H9 (cell line): ENCODE measurements at regions not wholly inside any gene's neighbourhood (a gene's known extent, or its start where the extent isn't known, plus 50 kb on each side); places are given as distances from the start of the nearest gene placed in this dataset.

Experiments used
- DNase-seq: peaks from one replicate; pipeline ENCODE4 v3.0.0-alpha.2; 2017
- H2AFZ ChIP-seq: one replicate; pipeline ENCODE4 v1.6.1; 2013; ENCODE audit warnings: mild to moderate bottlenecking, low read length, control low read depth, moderate library complexity
- H2AK5ac ChIP-seq: 2 replicates; pipeline ENCODE4 v1.6.1; 2013; ENCODE audit warnings: low read length, control low read depth, mixed read lengths; ENCODE audit not compliant: insufficient read length
- H2BK120ac ChIP-seq: one replicate; pipeline ENCODE4 v1.6.1; 2013; ENCODE audit warnings: low read depth, mild to moderate bottlenecking, low read length, control low read depth, inconsistent platforms; ENCODE audit not compliant: poor library complexity, severe bottlenecking
- H2BK12ac ChIP-seq: 2 replicates; pipeline ENCODE4 v1.6.1; 2013; ENCODE audit warnings: low read length, control low read depth, mixed read lengths, low read depth; ENCODE audit not compliant: insufficient read length
- H2BK15ac ChIP-seq: 2 replicates; pipeline ENCODE4 v1.6.1; 2013; ENCODE audit warnings: low read depth, low read length, control low read depth
- H2BK20ac ChIP-seq: one replicate; pipeline ENCODE4 v1.6.1; 2013; ENCODE audit warnings: low read depth, mild to moderate bottlenecking, low read length, control low read depth, inconsistent platforms; ENCODE audit not compliant: poor library complexity, severe bottlenecking
- H2BK5ac ChIP-seq: 2 replicates; pipeline ENCODE4 v1.6.1; 2013; ENCODE audit warnings: low read length, control low read depth, mixed read lengths; ENCODE audit not compliant: insufficient read length
- H3K14ac ChIP-seq: 2 replicates; pipeline ENCODE4 v1.6.1; 2013; ENCODE audit warnings: low read length, control low read depth; ENCODE audit not compliant: insufficient read depth
- H3K18ac ChIP-seq: 2 replicates; pipeline ENCODE4 v1.6.1; 2013; ENCODE audit warnings: low read depth, mild to moderate bottlenecking, mixed read lengths, low read length, control low read depth; ENCODE audit not compliant: insufficient read length
- H3K23ac ChIP-seq: 2 replicates; pipeline ENCODE4 v1.6.1; 2013; ENCODE audit warnings: low read length, control low read depth, mixed read lengths, low read depth; ENCODE audit not compliant: insufficient read length
- H3K23me2 ChIP-seq: 2 replicates; pipeline ENCODE4 v1.6.1; 2013; ENCODE audit warnings: low read depth, mild to moderate bottlenecking, mixed read lengths, low read length, control low read depth; ENCODE audit not compliant: insufficient read length, poor library complexity, severe bottlenecking
- H3K27ac ChIP-seq: 2 replicates; pipeline ENCODE4 v1.5.1; 2013; ENCODE audit warnings: low read length, control low read depth, mixed read lengths, low read depth; ENCODE audit not compliant: insufficient read length
- H3K27me3 ChIP-seq: 2 replicates; pipeline ENCODE4 v1.6.1; 2013; ENCODE audit warnings: low read length, control low read depth, inconsistent platforms; ENCODE audit not compliant: insufficient read depth
- H3K4ac ChIP-seq: 2 replicates; pipeline ENCODE4 v1.6.1; 2013; ENCODE audit warnings: low read depth, mild to moderate bottlenecking, control low read depth, inconsistent platforms, low read length, moderate library complexity
- H3K4me1 ChIP-seq: 2 replicates; pipeline ENCODE4 v1.6.1; 2013; ENCODE audit warnings: low read length, control low read depth, inconsistent platforms; ENCODE audit not compliant: insufficient read depth
- H3K4me2 ChIP-seq: 2 replicates; pipeline ENCODE4 v1.6.1; 2013; ENCODE audit warnings: low read length, control low read depth, mixed read lengths; ENCODE audit not compliant: insufficient read length, insufficient read depth
- H3K56ac ChIP-seq: 2 replicates; pipeline ENCODE4 v1.6.1; 2013; ENCODE audit warnings: low read depth, mild to moderate bottlenecking, mixed read lengths, low read length, control low read depth; ENCODE audit not compliant: insufficient read length
- H3K79me1 ChIP-seq: 2 replicates; pipeline ENCODE4 v1.6.1; 2013; ENCODE audit warnings: low read depth, mild to moderate bottlenecking, moderate library complexity, low read length, control low read depth, inconsistent platforms; ENCODE audit not compliant: insufficient read depth, poor library complexity, severe bottlenecking
- H3K79me2 ChIP-seq: 2 replicates; pipeline ENCODE4 v1.6.1; 2013; ENCODE audit warnings: low read length, control low read depth, inconsistent platforms; ENCODE audit not compliant: insufficient read depth
- H3K9ac ChIP-seq: 2 replicates; pipeline ENCODE4 v1.6.1; 2013; ENCODE audit warnings: low read length, control low read depth, mixed read lengths; ENCODE audit not compliant: insufficient read length; ENCODE audit errors: extremely low read depth
- H3K9me3 ChIP-seq: one replicate; pipeline ENCODE4 v1.6.1; 2013; ENCODE audit warnings: low read depth, low read length, inconsistent platforms; ENCODE audit not compliant: control insufficient read depth
- H3T11ph ChIP-seq: one replicate; pipeline ENCODE4 v1.6.1; 2013; ENCODE audit warnings: mild to moderate bottlenecking, low read length, control low read depth, inconsistent platforms
- H4K20me1 ChIP-seq: one replicate; pipeline ENCODE4 v1.6.1; 2013; ENCODE audit not compliant: control insufficient read depth, insufficient read length, insufficient read depth
- H4K5ac ChIP-seq: 2 replicates; pipeline ENCODE4 v1.6.1; 2013; ENCODE audit warnings: low read depth, mild to moderate bottlenecking, mixed read lengths, low read length, control low read depth; ENCODE audit not compliant: insufficient read length
- H4K8ac ChIP-seq: replicated peaks from 2 replicates; pipeline ENCODE4 v1.6.1; 2013; ENCODE audit warnings: low read length, control low read depth, mixed read lengths, low read depth; ENCODE audit not compliant: insufficient read length
- H4K91ac ChIP-seq: 2 replicates; pipeline ENCODE4 v1.6.1; 2013; ENCODE audit warnings: low read depth, mild to moderate bottlenecking, moderate library complexity, mixed read lengths, low read length, control low read depth; ENCODE audit not compliant: insufficient read length
- H3K27ac Mint-ChIP-seq, 3 experiments: 2 replicates in 2 of 3; 3 replicates in 1 of 3; pipeline ENCODE4 v1.8.0; 2020 to 2021; ENCODE audit warnings: mixed read lengths in 3 of 3, mild to moderate bottlenecking in 1 of 3, moderate library complexity in 1 of 3
- H3K27me3 Mint-ChIP-seq: 2 replicates; pipeline ENCODE4 v1.8.0; 2021; ENCODE audit warnings: low read depth, mild to moderate bottlenecking, moderate library complexity, mixed read lengths
- H3K36me3 Mint-ChIP-seq, 3 experiments: 2 replicates in 2 of 3; 3 replicates in 1 of 3; pipeline ENCODE4 v1.8.0; 2020 to 2021; ENCODE audit warnings: low read depth in 3 of 3, mixed read lengths in 3 of 3; ENCODE audit not compliant: insufficient read depth in 1 of 3
- H3K4me1 Mint-ChIP-seq, 2 experiments: 2 replicates each; pipeline ENCODE4 v1.8.0; 2020; ENCODE audit warnings: mixed read lengths in 2 of 2
- H3K4me3 Mint-ChIP-seq, 2 experiments: 2 replicates in 1 of 2; 3 replicates in 1 of 2; pipeline ENCODE4 v1.8.0; 2020 to 2021; ENCODE audit warnings: mild to moderate bottlenecking in 2 of 2, mixed read lengths in 2 of 2, moderate library complexity in 1 of 2
- H3K9me3 Mint-ChIP-seq, 2 experiments: 2 replicates in 1 of 2; 3 replicates in 1 of 2; pipeline ENCODE4 v1.8.0; 2020; ENCODE audit warnings: mild to moderate bottlenecking in 2 of 2, mixed read lengths in 2 of 2, moderate library complexity in 1 of 2
- WGBS: extraction: QIAGEN DNeasy Blood & Tissue Kit; methylation state at CpG from one replicate; pipeline ENCODE4 v1.1.7; 2013; ENCODE audit warnings: missing lambda C conversion rate, low lambda C conversion rate, mixed read lengths; ENCODE audit not compliant: insufficient read length; ENCODE audit errors: extremely low coverage; 5-methylcytosine and 5-hydroxymethylcytosine counted together
- TF ChIP-seq, protein P1 (sequence below): fragments of 200-600 bp; sonication (generic); conservative IDR thresholded peaks from 3 replicates; pipeline ENCODE4 v1.8.0; 2021; ENCODE audit warnings: antibody characterized with exemption, mild to moderate bottlenecking

DNA sequence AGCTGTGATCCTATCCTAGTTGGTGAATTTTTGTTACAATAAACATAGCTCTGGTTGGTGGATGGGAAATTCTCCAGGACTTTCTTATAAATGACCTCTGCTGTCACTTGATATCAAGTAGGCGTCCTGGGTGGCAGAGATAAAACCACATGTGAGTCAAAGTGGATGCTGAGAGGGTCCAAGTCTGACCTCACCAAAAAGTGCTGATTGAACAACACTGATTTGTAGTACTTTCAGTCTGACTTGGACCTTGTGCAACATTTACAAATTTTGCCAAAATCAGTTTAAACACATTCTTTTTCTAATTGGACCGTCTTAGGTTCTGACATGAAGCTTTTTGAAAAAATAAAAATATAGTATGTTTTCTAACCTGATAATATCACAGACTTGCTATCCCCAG, 585.6 kb downstream of the GALC start:
- no peak overlapping the region for H3K18ac ChIP-seq

More for the DNA sequence above, 585.6 kb downstream of the GALC start:
- Histone ChIP-seq H2AFZ (no peak overlapping the region), H2BK5ac (no peak overlapping the region), H4K8ac (no peak overlapping the region), H3K27ac (no peak overlapping the region), H3K79me2 (no peaks in the 10 kb centered on the region), H3K9ac (no peak overlapping the region), H3T11ph (no peak overlapping the region), H3K4ac (no peak overlapping the region), H3K4me1 (no peaks in the 10 kb centered on the region; the same call in 1 of the 2 replicates), H2BK12ac (no peak overlapping the region), H3K79me1 (no peaks in the 10 kb centered on the region), H2BK20ac (no peak overlapping the region), H3K9me3 (no peaks in the 10 kb centered on the region), H4K91ac (no peak overlapping the region), H2AK5ac (no peak overlapping the region), H4K5ac (no peak overlapping the region), H2BK120ac (no peak overlapping the region), H3K14ac (no peak overlapping the region), H3K4me2 (no peak overlapping the region), H4K20me1 (no peaks in the 10 kb centered on the region), H3K27me3 (no peaks in the 10 kb centered on the region), H3K23ac (no peak overlapping the region), H3K56ac (no peak overlapping the region), H2BK15ac (no peak overlapping the region), H3K23me2 (no peaks in the 10 kb centered on the region)
- no peaks in the 10 kb centered on the region for H3K9me3 Mint-ChIP-seq
- no peaks in the 10 kb centered on the region for H3K36me3 Mint-ChIP-seq
- WGBS, result no CpG with 5 or more reads among the region's 2 CpGs
- no peak for DNase-seq
- no peak overlapping the region for H3K4me3 Mint-ChIP-seq
- H3K27me3 Mint-ChIP-seq, result no peaks in the 10 kb centered on the region
- H3K4me1 Mint-ChIP-seq, result peaks cover 10% of the 10 kb centered on the region in 2 experiments
- TF ChIP-seq, protein P1, sequence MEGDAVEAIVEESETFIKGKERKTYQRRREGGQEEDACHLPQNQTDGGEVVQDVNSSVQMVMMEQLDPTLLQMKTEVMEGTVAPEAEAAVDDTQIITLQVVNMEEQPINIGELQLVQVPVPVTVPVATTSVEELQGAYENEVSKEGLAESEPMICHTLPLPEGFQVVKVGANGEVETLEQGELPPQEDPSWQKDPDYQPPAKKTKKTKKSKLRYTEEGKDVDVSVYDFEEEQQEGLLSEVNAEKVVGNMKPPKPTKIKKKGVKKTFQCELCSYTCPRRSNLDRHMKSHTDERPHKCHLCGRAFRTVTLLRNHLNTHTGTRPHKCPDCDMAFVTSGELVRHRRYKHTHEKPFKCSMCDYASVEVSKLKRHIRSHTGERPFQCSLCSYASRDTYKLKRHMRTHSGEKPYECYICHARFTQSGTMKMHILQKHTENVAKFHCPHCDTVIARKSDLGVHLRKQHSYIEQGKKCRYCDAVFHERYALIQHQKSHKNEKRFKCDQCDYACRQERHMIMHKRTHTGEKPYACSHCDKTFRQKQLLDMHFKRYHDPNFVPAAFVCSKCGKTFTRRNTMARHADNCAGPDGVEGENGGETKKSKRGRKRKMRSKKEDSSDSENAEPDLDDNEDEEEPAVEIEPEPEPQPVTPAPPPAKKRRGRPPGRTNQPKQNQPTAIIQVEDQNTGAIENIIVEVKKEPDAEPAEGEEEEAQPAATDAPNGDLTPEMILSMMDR, result no peak
- H3K27ac Mint-ChIP-seq, result no peak overlapping the region
